ENCODE measurements at regions not wholly inside any gene's neighbourhood (a gene's known extent, or its start where the extent isn't known, plus 50 kb on each side); places are given as distances from the start of the nearest gene placed in this dataset.

- no peak for ATAC-seq (ENCODE audit: insufficient read depth, low read depth)
- Histone ChIP-seq H3K36me3 (ENCODE audit: insufficient read depth, low read length) (no peaks in the 10 kb centered on the region), H3K9me3 (ENCODE audit: insufficient read depth, low read length, severe bottlenecking) (no peaks in the 10 kb centered on the region), H3K4me2 (ENCODE audit: insufficient read depth, low read length) (no peak overlapping the region), H3K4me3 (ENCODE audit: low read depth in 1 of 2, low read length in 2 of 2) (no peak overlapping the region), H3K9ac (ENCODE audit: low read depth, low read length) (no peak overlapping the region), H4K20me1 (ENCODE audit: insufficient read depth, low read length) (no peaks in the 10 kb centered on the region), H3K27ac (ENCODE audit: low read length) (no peak overlapping the region), H3K4me1 (ENCODE audit: insufficient read depth, low read length) (no peaks in the 10 kb centered on the region), H3K27me3 (ENCODE audit: insufficient read depth, low read length, poor library complexity) (no peaks in the 10 kb centered on the region), H2AFZ (ENCODE audit: low read depth, low read length) (no peak overlapping the region), H3K79me2 (ENCODE audit: insufficient read depth, low read length) (no peaks in the 10 kb centered on the region)
- TF ChIP-seq EZH2 (IDR thresholded peaks at IDR 0.05; ENCODE audit: borderline replicate concordance, low read depth, low read length, severe bottlenecking): no peak
- TF ChIP-seq CTCF (IDR thresholded peaks at IDR 0.05; ENCODE audit: borderline replicate concordance, extremely low read depth, low read length, poor library complexity, severe bottlenecking): no peak
- no peak for DNase-seq
These were observed 149.4 kb upstream of the AKR1E2 start for GRCh38 chr10:4676566-4676965.

- Histone ChIP-seq H3K9me3 (ENCODE audit: insufficient read depth, low read length, severe bottlenecking) (no peaks in the 10 kb centered on the region), H2AFZ (ENCODE audit: low read depth, low read length) (no peak overlapping the region), H3K79me2 (ENCODE audit: insufficient read depth, low read length) (no peaks in the 10 kb centered on the region), H3K27me3 (ENCODE audit: insufficient read depth, low read length, poor library complexity) (no peaks in the 10 kb centered on the region), H3K4me2 (ENCODE audit: insufficient read depth, low read length) (no peak overlapping the region), H3K36me3 (ENCODE audit: insufficient read depth, low read length) (no peaks in the 10 kb centered on the region), H3K27ac (ENCODE audit: low read length) (no peak overlapping the region), H3K4me1 (ENCODE audit: insufficient read depth, low read length) (no peaks in the 10 kb centered on the region), H4K20me1 (ENCODE audit: insufficient read depth, low read length) (no peaks in the 10 kb centered on the region), H3K9ac (ENCODE audit: low read depth, low read length) (no peak overlapping the region), H3K4me3 (ENCODE audit: low read depth in 1 of 2, low read length in 2 of 2) (no peak overlapping the region)
- TF ChIP-seq CTCF (IDR thresholded peaks at IDR 0.05; ENCODE audit: borderline replicate concordance, extremely low read depth, low read length, poor library complexity, severe bottlenecking): no peak
- no peak for TF ChIP-seq EZH2 (IDR thresholded peaks at IDR 0.05; ENCODE audit: borderline replicate concordance, low read depth, low read length, severe bottlenecking)
- ATAC-seq (ENCODE audit: insufficient read depth, low read depth) (no peak), DNase-seq (no peak)
These were observed 150.2 kb upstream of the AKR1E2 start for GRCh38 chr10:4675808-4676207.

- Histone ChIP-seq H3K4me1 (ENCODE audit: insufficient read depth, low read length) (no peaks in the 10 kb centered on the region), H3K4me3 (ENCODE audit: low read depth in 1 of 2, low read length in 2 of 2) (no peak overlapping the region), H3K27me3 (ENCODE audit: insufficient read depth, low read length, poor library complexity) (no peaks in the 10 kb centered on the region), H3K4me2 (ENCODE audit: insufficient read depth, low read length) (no peak overlapping the region), H2AFZ (ENCODE audit: low read depth, low read length) (no peak overlapping the region), H3K27ac (ENCODE audit: low read length) (no peak overlapping the region), H3K79me2 (ENCODE audit: insufficient read depth, low read length) (no peaks in the 10 kb centered on the region), H3K9me3 (ENCODE audit: insufficient read depth, low read length, severe bottlenecking) (no peaks in the 10 kb centered on the region), H3K9ac (ENCODE audit: low read depth, low read length) (no peak overlapping the region), H4K20me1 (ENCODE audit: insufficient read depth, low read length) (no peaks in the 10 kb centered on the region), H3K36me3 (ENCODE audit: insufficient read depth, low read length) (no peaks in the 10 kb centered on the region)
- ATAC-seq (ENCODE audit: insufficient read depth, low read depth) (no peak), DNase-seq (no peak)
- TF ChIP-seq EZH2 (IDR thresholded peaks at IDR 0.05; ENCODE audit: borderline replicate concordance, low read depth, low read length, severe bottlenecking): no peak
- TF ChIP-seq CTCF (IDR thresholded peaks at IDR 0.05; ENCODE audit: borderline replicate concordance, extremely low read depth, low read length, poor library complexity, severe bottlenecking): no peak
These were observed 152.5 kb upstream of the AKR1E2 start for GRCh38 chr10:4673279-4674040.

All from DND-41 (cell line).